Kidney glomerular epithelial cell (primary cell): ENCODE measurements at regions not wholly inside any gene's neighbourhood (a gene's known extent, or its start where the extent isn't known, plus 50 kb on each side); places are given as distances from the start of the nearest gene placed in this dataset.

Source experiments
- DNase-seq: peaks from one replicate; lab custom pipeline; 2025; lab: John Stamatoyannopoulos, UW

DNA sequence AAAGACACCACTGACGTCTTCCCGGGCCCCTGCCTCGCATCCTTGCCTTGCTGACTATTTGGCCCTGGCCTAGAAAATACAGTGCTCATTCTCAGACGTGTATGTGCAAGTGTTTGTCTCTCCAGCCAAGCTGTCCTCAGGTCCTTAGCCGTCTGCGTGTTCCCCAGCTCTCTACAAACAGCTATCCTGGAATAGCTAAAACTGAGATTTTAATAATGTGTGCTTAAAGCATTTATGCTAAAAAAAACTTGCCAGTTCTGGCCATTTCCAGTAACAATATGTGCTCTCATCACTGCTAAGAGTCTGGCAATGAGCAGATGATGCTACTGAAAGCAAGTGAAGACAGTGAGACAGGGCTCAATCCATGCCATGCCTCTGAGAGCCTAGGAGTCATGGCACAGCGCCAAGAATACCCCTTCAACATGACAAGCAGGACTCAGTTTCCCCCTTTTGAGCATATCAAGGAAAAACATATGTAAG is 55.7 kb downstream of the IRF2BP2 start:
- DNase-seq, result no peak

DNA sequence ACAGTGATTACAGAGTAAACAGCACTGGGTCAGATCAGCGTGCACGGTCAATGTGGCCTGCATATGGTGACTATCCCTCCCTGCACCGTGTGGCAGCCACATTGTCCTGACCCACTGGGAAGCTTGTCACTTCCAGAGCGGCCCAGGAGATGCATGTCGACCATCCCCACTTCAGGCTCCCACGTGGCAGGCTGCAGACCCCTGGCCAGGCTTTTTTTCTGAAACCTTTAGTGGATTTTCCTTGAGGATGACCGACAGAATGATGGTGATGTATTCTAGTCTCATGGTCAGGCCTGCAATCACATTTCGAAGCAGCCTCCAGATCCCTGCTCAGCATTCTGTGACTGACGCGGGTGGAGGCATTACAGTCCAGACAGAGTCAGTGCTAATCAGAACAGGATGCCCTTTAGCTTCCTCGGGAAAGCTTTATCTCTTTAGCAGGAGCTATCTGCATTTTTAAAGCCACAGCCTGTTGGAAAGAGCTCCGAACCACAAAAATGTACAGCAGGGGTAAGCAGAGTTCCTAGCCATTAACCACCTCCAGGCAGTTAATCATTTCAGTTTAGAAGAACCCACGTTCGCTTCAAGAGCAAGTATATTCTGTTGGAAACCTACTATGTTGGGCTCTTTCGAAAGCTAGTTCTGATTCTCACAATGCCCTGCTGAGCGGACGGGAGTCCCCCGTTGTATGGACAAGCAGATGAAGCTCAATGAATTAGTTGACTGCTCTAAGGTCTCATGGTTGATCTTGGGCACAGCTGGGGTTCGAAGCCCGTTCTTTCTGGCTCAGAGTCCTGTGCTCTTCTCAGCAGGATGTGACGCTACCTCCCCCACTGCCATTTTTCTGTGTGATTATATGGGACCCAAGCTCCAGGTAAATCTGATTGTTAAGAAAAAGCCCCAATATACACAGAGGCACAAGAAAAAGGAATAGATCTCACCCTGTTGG is 56.5 kb downstream of the IRF2BP2 start:
- DNase-seq, result peak; percentile 60

DNA sequence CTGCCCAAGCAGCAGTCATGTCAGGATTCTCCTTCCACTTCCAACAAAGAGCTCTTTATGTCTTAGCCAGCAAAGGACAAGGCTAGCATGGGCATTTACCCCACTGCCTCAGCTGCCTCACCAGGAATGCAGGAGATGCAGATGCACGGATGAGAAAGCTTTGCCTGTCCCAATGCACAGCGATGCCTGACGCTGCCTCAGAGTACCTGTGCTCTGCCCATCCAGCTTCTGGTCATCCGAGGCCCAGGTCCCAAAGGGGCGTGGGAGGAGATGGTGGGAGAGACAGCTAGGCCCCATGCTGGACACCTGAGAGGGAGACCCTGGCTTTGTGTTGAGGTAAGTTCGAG is 59.0 kb downstream of the IRF2BP2 start:
- DNase-seq, result no peak

DNA sequence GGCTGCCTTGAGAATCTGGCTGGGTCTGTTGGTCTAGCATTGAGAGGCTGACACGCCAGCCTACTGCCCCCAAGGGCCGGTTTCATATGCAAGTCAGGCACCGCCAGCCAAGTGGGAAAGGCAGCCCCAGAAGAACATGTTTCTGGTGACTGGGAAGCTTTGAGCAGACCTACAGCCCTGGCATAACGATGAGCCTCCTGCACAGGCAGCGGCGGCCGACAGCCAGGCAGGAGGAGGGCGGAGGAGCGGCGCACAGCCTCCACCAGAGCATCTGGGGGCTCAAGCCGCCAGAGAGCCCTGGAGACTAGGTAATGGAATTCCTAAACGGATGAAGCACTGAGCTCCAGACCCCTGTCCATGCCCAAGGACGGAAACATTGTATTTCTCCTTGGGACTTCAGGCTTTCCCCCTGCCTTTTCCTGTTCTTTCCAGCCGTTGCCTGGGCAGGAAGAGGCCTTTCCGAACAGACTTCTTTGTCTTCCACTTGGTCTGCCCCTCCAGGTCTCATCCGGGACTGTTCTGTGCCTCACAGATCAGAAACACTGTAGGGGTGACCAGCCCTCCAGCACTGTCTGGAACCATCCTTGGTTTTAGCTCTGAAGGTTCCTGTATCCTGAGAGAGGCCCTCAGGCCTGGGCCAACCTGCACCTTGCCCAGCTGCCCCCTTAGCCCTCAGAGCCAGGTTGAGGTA is 59.5 kb downstream of the IRF2BP2 start:
- no peak for DNase-seq

DNA sequence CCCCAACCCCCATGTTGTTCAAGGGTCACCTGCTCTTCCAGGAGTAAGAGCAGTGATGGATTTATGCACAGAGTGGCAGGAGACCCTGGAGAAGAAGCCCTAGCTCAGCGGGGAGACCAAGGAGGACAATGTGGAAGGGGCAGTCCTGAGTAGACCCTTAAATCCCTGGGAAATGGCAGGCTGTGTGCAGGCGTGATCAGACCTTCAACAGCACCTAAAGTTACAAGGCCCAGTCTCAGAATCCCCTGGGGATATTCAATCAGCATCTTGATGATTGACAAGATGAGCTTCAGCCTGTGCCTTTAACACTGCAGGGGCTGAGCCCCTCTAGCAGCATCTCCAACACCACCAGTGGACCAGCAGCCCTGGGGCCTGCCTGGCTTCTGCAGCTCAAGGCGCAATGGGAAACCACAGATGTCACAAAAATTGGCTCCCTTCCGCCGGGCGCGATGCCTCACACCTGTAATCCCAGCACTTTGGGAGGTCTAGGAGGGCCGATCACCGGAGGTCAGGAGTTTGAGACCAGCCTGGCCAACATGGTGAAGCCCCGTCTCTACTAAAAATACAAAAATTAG is 60.4 kb downstream of the IRF2BP2 start:
- no peak for DNase-seq

DNA sequence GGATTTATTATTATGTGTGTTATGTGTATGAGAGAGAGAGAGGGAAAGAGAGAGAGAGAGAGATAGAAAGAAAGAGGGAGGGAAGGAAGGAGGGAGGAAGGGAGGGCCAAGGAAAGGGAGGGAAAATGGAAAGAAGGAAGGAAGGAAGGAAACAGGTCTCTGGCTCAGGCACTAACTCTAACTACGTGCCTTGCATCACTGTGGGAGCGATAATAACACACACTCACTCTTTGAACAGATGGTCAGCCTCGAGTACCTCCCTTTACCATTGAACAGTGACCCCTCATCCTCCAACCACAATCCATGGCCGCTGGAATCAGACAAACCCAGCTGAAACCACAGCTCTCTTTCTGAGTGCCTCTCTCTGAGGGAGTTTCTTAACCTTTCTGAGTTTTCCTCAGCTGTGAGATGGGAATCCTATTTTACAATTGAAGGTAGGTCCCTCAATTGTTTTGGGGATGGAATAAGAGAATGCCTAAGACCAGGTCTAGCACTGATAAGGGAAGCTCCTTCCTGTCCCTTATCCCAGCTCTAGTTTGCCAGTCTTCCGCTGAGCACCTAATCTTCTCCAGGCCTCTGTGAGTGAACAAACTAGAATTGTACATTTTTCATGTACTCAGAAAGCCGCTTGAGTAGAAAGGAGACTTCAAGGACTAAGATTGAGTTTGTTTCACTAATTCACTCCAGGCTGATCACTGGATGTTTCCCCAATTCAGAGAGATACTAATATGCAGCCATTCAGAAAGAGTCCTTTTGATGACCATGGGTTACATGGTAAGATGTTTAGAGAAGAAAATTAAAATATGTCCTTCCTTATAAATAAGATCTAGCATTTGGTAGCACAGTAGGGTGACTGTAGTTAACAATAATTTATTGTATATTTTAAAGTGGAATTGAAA is 62.8 kb downstream of the IRF2BP2 start:
- no peak for DNase-seq

DNA sequence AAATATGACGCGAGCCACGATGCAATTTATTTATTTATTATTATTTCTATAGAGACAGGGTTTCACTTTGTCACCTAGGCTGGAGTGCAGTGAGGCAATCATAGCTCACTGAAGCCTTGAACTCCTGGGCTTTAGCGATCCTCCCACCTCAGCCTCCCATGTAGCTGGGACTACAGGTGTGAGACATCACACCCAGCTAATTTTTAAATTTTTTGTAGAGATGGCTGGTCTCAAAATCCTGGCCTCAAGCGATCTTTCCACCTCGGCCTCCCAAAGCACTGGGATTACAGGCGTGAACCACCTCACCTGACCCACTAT is 63.6 kb downstream of the IRF2BP2 start:
- DNase-seq, result no peak

DNA sequence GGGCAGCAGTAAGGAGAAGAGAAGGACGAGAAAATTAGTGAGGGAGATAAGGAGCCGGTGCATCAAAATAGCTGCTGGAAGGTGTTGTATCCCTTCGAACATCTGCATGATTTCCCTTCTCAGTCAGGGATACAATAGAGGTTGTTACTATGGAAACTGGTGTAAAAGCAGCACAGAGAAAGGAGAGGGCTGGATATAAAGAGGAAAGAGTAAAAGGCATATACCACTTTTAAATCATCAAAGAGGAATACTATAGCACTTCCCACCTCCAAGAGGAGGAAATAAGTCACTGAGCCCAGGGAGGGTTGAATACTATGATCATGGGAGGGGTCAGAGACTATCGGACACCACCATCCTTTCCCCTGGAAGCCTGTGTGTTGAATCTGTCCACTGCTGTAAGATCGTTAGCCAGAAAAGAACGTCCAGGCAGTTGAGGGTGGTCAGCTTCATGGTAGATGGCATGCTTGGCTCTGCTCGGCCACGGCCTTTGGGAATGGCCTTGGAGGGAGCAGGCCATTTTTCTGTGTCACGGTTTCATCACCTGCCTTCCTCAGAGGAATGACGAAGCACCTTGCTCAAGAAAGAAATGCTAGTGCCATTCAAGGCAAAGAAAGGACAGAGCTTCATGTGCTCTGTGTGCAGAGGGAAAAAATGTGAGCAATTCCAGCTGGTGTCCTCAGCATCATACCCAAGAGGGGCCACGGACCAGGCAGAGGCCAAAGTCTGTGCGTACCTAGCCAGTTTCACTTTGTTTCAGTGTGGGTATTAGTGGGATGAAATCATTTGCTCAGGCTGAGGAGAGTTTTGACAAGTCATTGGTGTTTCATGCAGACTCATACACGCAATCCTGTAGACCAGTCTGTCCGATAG is 64.2 kb downstream of the IRF2BP2 start:
- no peak for DNase-seq

DNA sequence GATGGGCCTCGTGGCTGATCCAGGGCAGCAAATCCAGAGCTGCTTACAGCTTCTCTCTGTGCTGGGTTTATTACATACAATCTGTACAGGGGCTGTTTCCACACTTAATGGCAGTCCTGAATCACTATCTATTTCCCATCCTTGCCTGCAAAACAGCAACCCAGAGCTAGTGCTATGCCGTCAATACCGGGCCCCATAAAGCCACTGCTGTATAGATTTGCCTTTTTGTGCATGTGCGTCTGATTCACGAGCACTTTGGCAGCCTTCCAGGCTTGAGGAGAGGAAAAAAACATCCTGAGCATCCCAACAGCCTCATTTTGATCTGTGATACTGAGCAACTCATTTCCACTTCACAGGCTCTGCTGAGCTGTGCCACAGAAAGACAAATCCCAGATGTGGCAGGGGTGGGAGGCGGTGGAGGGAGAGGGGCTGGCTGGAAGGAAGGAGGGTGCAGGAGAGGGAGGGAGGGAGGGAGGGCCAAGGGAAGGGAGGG is 65.2 kb upstream of the TARBP1 start:
- DNase-seq, result peak; percentile 68

DNA sequence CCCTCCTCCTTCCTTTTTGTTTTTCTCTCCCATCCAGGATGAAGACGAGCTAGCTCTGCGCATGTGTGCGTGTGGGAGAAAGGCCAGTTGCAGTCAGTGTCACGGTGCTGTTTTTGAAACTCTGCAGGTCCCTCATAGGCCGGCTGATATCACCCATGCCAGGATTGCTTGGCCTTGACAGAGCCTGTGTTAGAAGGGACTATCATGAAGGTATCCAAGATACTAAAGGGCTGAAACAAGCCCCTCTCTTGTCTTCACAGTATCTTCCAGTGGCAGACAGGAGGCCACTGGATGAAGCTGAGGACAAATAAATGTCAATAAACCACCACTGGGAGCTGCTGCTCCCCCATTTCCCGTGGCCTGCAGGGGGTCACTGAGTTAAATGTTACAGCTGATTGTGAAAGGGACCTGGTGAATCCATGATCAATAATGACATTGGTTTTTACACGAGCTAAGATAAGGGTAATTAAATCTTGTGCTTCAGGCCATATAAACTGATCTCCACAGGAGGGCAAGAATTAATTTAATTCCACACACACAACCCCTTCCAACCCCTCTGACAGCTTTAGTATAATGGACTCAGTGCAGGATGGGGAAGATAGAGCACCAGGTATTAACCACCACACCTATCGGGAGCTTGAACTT is 64.6 kb upstream of the TARBP1 start:
- no peak for DNase-seq

DNA sequence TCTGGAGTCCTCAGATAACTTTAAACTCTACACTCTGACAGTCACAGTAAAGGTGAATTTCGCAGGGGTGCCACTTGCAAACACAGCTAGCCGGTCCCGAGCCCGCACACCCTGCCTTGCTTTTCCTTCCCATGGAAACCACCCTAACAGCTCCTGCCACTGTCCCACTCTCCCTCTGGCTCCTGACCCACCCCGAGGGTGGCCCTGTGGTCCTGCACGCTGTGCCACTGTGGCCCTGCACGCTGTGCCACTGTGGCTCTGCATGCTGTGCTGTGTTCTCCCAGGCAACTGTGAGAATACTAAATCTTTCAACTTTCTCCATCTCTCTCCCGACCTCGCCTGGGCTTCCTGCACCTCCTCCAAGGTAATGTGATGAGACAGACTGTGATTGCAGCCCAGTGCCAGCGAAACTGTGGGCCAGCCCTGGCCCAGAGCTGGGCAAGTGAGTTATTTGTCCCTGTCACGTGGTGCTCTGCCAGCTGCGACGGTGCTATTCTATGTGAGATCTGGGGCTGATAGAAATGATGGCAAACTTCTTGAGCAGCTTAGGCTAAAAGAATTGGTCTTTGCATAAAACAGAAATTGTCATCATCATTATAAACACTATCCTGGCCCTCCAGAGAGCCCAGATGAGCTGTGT is 63.4 kb upstream of the TARBP1 start:
- no peak for DNase-seq

DNA sequence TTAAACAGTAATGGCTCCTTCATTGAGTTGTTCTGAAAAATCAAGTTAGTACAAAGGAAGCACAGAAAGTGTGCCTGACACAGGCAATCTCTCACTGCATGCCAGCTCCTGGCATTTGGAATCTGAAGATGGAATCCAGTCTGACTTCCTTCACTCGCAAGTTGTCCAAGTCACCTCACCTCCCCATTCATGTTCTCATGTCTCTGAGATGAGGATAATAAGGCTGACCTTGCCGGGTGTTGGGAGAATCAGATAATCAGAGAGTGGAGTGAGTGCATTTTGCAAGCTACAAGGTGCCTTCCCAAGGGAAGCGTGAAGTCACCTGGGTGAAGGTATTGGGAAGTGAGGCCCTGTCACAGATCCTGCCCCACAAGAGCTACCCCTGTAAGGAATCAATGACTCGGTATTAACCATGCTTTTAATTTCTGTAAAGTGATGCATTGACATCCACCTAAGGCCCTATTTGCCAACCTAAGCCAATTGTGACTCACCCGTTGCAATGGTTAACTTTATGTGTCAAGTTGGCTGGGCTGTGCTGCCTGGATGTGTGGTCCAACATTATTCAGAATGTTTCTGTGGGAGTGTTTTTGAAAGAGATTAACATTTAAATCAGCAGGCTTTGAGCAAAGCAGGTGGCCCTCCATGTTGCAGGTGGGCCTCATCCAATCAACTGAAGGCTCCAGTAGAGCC is 62.5 kb upstream of the TARBP1 start:
- peak; percentile 57 for DNase-seq

DNA sequence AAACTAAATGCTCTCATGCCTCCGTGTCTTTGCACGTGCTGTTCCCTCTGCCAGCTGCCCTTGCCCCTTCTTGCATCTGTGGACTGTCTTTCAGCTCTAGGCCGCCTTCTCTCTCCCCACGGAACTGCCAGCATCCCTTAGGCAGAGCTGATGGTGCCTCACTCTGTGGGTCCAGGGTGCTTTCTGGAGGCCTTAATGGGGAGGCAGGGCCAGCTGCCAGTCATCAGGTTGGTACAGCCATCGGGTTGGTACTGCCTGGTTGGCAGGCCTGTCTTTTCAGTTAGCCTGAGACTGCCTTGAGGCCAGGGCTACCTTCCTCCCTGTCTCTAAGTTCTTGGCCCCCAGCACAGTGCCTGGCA is 61.4 kb upstream of the TARBP1 start:
- DNase-seq, result no peak

DNA sequence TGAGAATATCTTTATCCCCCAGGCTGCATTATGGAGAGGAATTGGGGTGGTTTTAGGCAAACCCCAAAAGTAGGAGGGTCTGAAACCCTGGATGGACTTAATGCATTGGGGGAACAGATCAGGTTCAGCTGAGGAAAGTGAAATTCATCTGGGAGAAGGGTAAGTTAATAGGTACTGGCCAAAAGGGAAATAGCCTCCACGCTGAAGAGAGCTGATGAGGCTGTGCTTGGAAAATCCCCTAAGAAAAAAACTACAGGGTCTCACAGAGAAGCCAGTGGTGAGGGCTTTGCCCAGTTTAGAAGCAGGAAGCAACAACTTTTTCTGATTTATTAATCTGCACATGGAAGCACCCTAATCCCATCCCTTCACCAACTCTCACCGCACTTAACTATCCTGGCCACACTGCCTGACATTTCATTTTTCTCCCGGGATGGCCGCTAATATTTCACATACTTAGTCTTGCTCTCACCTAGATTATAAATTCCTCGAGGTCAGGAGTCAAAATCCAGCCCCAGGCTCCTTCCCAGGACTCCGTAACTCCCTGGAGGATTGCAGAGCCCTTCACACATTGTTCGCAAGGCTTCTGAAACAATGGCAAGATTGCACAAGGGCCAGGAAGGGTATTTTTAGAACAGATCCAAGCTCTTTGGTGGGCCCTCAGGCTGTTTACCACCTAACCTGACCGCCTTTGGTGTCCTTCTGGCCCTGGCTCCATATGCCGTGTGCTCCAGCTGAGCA is 60.9 kb upstream of the TARBP1 start:
- no peak for DNase-seq

DNA sequence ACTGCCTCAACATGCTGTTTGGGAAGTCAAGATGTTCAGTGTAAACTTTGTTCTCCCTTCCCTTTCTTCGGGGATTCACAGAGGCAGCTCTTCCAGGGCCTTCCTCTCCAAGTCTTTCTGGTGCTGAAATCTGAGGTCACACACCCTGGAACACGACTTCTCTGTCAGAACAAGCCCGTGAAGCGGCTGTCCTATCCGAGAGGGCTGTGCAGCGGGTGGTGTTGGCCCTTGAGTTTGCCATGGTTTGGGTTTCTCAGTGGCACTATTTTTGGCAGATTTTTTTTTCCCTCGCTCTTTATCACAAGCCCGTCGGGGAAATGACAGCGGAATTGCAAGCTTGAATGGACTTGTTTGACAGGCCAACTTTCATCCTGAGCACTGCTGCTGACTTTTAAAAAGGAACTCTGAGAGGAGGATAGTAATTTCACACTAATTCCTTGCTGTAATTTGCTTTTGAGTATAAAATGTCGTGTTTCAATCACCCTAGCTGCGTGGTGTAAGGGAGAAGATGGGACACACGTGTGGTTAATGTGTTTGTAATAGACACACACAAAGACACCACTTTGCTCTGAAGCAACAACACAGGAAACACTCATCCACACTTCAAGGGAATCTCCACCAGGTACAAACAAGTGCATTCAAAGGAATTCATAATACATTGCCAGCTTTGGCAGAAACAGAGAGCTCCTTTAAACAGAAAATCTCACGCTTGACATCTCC is 60.1 kb upstream of the TARBP1 start:
- no peak for DNase-seq

DNA sequence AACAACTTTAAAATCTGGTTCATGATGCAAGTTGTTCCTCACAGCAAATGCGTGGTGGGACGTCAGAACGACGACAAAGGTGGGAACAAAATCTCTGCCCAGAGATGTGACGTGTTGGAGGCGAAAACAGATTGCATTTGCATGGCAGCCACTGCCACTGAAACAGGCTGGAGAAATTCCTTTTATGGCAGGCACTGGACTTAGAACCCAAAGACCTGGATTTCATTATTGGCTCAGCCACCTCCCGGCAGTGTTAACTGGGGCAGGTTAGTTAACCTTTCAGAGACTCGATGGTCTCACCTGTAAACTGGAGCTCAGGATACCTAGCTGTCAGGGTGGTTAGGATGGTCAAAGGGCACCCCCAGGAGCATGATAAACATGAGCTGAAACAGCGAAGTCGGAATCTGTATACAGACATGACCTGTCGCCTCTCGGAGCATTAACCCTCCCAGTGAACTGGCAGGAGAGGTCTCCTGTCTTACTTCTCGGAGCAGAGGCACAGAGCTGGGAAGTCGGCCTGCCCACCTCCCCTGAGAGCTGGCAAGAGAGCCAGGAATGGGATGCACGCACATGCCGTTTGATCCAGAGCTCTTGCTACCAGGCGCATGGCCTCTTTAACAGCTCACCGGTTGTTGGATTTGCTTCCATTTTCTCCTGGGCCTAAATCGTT is 59.2 kb upstream of the TARBP1 start:
- DNase-seq, result no peak

DNA sequence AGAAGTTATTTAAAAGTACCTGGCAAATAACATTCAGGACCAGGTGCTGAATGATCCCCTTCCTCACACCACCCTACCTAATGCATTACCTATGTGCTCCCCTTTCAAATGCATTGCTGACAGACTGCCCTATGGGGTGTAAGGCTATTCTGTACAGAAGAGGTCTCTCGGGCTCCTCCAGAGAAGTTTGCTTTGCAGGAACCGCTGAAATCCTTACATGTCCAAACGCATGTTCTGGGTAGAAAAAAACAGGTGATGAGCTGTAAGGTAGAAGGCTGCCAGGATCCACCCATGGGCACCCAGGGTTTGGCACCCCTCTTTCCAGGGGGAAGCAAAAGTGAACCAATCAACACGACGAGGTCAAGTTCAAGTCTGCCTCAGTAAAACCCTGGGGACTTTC is 58.3 kb upstream of the TARBP1 start:
- no peak for DNase-seq
